Renal pelvis (tissue), 1 donor: ENCODE measurements at regions not wholly inside any gene's neighbourhood (a gene's known extent, or its start where the extent isn't known, plus 50 kb on each side); places are given as distances from the start of the nearest gene placed in this dataset.

Experiments used
- DNase-seq: peaks from one replicate; pipeline ENCODE4 v3.0.0-alpha.2; 2013

GRCh38 chr20:24261351-24261750 is 208.1 kb upstream of the SYNDIG1 start:
- no peak for DNase-seq

DNA sequence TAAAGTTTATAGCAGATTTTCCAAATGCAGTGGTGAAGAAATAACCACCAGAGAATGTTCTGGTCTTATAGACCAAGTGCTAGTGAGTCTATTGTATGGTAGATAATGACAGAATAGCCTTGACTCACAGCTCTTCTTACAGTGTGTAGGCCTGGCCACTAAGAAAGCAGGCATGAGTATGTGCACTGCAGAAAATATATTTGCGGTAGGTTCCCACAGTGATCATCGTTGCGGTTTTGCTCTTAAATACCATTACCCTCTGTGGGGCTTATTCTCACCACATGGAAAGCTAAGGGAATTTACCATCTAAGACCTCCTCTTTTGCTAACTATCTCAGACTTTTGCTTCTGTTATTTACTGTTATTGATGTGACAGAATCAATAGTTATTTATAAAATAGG is 212.3 kb upstream of the SYNDIG1 start:
- no peak for DNase-seq

DNA sequence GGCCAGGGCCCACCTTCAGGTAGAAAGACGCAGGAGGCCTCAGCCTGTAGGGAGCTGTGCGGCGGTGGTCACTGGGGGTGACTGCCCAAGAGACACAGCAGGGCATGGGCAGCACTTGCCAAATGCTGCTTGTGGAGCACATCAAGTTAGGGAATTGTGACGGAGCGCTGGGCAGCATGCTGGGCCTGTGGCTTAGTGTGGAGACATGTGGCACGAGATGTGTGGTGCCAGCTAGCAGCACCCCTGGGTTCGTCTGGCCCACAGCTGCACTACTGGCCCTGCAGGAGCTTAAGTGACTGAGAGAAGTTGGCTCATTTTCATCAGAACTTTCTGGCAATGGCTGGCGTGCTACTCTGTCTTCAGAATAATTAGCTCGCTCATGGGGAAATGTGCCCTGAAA is 213.1 kb upstream of the SYNDIG1 start:
- DNase-seq = no peak

GRCh38 chr20:24254480-24254879 is 214.9 kb upstream of the SYNDIG1 start:
- no peak for DNase-seq

DNA sequence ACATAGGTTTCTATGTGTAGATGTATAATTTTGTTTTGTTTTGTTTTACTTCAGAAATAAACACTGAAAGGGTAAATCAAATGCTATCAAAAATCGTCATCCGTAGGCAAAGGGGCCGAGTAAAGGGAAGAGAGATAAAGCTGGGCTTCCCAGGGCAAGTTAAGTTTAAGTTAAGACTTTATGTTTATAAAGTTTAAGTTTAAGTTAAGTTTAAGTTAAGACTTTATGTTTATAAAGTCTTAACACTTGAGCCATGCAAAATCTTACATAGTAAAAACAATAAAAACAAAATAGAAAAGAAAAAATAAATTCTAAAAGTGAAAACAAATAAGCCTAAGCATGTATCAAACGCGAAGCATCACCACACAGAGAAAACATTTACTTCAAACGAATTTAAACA is 216.1 kb upstream of the SYNDIG1 start:
- no peak for DNase-seq

DNA sequence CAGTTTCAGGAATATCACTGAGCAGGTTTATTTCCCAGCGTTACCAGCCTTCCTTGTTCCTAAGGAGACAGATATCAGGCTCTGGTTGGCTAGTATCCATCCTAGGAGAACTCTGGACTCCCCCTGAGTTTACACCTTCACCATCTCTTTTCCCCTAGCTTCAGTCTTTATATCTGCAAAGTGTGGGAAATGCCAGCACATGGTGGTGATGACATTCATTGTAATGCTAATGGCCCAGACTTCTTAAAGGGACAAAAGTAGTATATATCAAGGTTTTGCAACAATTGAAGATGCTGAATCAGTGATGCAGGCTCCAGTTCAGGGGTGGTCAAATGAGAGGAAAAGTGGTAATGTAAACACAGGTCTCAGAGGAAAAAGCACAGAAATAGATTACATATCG is 224.3 kb upstream of the SYNDIG1 start:
- DNase-seq = no peak

DNA sequence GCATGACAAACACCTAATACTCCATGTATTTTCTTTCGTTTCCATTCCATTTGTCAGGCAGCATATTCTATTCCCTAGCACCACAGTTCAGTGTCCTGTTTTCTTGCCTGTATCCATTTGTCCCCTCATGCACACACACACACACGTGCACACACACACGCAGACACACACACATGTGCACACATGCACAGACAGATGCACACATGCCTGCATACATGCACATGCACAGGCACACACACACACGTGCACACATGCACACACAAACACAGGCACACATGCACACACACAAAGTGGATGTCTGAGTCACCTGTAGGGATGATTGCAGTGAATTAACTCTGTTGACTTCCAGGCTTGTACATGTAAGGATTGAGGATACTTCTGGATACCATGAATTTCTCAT is 226.7 kb upstream of the SYNDIG1 start:
- no peak for DNase-seq

DNA sequence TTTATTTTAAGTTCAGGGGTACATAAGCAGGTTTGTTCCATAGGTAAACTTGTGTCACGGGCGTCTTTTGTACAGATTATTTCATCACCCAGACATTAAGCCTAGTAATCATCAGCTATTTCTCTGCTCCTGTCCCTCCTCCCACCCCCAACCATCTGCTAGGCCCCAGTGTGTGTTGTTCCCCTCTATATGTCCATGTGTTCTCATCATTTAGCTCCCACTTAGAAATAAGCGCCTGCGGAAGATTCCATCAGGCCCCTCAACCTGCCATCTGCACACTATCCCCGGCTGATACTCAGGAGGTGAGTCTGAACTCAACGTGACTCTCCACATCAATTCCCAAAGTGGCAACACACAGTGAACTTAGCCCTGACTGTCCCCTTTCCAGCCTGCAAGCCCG is 228.0 kb upstream of the SYNDIG1 start:
- no peak for DNase-seq

- DNase-seq = no peak
Observed at GRCh38 chr20:24236963-24237362, 232.5 kb upstream of the SYNDIG1 start.

GRCh38 chr20:24236201-24236600 is 233.2 kb upstream of the SYNDIG1 start:
- DNase-seq = no peak

DNA sequence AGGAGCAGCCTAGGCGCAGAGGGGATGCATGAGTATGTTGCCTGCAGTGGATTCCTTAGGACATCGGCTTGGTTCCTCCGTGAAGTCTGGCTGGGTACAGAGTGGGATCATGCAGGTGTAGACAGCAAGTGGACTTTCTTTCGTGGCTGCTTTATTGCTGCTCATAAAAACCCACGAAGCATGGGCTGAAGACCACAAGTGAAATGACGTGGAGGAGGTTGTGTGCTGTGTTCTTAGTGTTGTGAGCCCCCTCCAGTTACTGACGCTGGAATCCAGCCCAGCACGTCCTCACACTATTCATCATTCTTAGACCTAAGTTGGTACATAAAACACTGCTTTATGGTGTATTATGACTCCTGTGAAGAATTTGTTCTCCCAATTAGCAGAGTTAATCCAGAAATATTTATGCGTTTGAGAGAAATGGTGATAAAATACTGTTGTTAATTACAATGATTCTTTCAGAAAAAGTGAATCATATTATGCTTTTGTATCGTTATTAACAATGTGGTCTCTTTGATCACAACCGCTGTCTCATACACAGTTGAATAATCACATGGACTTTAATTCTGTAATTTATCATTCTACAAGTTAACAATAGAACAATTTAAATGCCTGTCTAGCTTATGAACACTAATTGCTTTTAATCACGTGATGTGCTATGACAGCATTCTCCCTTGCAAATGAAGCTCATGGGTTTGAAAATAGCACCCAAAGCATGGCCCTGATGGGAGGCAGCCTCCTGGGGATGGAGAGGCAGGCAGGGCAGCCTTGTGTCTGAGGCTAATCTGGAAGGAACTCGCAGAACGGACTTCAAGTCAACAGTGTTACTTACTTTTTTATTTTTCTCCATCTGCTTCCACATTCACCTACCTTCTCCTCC is 233.9 kb upstream of the SYNDIG1 start:
- DNase-seq = peak; percentile 29

GRCh38 chr20:24227600-24227999 is 239.0 kb upstream of the GGTLC1 start:
- DNase-seq = no peak

GRCh38 chr20:24212494-24212893 is 223.9 kb upstream of the GGTLC1 start:
- DNase-seq = no peak

GRCh38 chr20:24211972-24212371 is 223.4 kb upstream of the GGTLC1 start:
- DNase-seq = no peak

DNA sequence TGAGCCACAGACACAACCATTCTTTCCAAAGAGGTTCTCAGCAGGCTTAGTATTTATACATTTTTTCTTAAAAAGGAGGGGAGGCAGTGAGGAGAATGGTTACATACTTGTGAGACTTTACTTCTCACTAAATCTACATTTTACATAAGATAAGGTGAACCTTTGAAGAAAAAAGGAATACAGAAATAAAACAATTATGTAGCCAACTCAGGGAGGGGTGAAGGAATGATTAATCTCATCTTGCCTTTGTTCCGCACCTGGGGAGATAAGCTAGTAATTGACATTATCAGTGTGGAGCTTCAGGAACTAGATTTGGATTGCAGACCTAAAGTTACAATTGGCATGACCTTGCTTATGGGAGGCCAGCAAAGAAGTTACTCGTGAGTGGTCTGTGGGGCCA is 221.8 kb upstream of the GGTLC1 start:
- DNase-seq = no peak

DNA sequence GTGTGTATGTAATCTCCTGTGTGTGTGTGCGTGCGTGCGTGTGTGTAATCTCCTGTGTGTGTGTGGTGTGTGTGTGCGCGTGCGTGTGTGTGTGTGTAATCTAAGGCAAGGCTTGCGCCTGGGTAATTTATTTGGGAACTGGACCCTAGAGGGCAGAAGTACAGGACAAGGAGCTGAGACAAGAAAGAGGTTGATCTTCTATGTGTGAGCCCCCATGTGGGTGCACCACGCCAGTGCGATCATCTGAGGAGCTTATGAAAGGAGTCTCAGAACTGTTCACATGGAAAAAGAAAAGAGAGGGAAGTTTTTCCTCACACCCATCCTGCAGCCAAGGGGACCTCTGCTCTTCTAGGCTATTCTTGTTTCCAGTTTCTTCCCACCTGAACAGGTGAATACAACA is 220.1 kb upstream of the GGTLC1 start:
- no peak for DNase-seq

DNA sequence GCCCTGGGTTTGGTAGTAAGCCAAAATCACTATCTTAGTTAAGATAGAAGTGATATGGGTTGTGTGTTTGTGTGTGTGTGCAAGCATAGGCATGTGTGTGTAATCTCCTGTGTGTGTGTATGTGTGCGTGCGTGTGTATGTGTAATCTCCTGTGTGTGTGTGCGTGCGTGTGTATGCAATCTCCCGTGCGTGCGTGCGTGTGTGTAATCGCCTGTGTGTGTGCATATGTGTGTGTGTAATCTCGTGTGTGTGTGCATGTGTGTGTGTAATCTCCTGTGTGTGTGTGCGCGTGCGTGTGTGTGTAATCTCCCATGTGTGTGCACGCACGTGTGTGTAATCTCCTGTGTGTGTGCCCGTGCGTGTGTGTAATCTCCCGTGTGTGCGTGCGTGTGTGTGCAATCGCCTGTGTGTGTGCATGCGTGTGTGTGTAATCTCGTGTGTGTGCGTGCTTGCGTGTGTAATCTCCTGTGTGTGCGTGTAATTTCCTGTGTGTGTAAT is 219.3 kb upstream of the GGTLC1 start:
- no peak for DNase-seq

- DNase-seq = no peak
Observed at GRCh38 chr20:24206995-24207394, 218.4 kb upstream of the GGTLC1 start.

DNA sequence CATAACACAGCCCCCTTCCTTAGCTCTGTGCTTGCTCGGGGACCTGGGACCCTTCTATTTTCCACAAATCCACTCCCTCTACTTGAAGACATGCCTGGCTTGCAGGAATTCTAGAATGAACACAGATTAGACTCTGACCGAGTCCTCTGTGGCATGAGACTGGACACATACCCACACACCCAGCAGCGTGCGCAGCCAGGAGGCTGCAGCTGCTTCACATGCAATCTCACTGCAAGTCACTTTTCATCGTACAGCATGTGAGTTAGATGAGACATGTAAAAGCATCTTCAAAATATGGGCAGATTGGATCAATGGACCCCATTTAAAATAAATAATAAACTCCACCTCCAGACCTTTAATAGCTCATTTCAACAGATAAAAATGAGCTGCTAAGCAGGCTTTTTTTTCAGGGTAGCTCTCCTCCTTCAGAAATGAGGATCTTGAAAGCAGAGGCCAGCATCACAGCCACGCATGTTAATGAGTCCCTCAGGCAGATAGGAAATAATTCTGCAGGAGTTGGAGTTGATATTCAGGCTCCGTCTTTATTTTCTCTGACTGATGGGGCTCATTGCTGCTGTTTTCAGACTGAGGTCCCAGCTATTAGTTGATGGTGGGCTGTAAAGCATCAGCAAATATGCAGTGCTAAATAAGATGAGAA is 215.1 kb upstream of the GGTLC1 start:
- no peak for DNase-seq

DNA sequence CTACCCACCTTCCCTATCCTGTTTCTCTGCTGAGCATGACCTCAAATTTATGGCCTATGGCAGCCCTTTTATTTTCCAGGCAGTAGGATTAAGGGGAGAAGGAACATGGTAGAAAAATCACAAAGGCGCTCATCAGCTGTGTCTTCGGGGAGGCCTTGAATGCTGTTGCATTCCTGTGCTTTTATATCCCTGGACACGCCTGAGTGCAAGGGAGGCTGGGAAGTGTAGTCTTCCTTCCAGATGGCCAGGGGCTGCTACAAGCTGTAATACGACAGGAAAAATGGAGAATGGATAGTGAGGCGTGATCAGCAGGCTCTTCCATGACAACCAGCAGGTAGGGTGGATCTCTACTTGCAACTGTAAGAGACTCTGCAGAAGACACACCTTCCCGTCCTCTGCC is 210.9 kb upstream of the GGTLC1 start:
- DNase-seq = peak; percentile 22

DNA sequence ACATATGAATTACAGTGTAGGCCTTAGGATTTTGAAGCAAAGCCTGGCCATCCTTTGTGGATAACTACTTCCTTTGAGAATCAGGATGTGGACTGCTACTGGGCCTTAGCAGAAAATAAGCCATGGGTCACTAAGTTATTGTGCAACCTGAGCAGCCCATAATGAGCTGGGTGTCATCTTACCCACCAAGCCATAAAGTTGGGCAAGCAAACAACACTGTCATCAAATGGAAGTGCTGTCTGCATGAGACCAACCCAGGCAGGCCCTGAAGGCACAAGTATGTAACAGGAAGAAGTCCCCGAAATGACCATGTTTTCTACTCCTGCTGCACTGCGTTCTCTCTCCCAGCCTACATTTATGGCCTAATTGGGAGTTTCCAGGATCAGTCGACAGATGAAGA is 205.6 kb upstream of the GGTLC1 start:
- peak; percentile 19 for DNase-seq

GRCh38 chr20:24190905-24191304 is 202.3 kb upstream of the GGTLC1 start:
- no peak for DNase-seq

DNA sequence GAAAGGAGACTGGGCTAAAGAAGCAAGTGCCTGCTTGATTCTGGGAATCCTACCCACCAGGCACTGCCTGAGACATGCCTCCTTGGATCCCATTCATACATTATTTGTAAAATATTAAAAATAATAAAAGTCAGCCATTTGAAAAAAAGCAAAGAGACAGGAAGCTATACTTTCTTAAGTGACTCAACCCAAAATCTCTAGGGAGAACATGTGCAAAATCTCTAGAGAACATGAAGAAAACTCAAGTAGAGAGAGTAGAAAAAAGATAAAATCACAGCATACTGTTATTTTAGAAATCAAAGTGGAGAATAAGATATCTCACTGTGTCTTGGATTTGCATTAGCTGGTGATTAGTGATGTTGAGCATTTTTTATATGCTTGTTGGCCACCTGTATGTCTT is 197.2 kb upstream of the GGTLC1 start:
- no peak for DNase-seq

DNA sequence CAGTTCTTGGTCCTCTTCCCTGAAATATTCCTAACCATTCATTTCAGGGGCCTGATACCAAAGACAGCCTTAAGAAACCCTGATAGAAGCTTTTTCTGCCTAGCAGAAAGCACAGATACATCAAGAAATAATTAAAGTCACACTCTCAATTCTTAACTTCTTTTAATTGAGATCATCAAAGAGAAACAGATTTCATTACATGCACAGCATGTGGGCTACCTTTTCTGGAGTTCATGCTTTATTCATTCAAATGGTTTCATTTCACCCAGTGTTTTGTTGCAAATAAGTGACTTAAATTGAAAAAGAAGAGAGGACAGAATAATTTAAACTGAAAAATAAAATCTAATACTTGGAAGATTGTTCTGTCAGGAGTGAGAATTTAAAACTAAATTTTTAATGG is 192.6 kb upstream of the GGTLC1 start:
- DNase-seq = no peak
